ENCODE measurements at regions not wholly inside any gene's neighbourhood (a gene's known extent, or its start where the extent isn't known, plus 50 kb on each side); places are given as distances from the start of the nearest gene placed in this dataset.

- WGBS, 4 donors = 83 to 94% (median 86%) methylated on average over 2 of the region's 2 CpGs; no CpG with 5 or more reads in 1 of the 4 donors
- intact Hi-C loops (cut with DNase I) = no loop called here
Observed at GRCh38 chr3:82814660-82815059, 1053.2 kb upstream of the GBE1 start.

DNA sequence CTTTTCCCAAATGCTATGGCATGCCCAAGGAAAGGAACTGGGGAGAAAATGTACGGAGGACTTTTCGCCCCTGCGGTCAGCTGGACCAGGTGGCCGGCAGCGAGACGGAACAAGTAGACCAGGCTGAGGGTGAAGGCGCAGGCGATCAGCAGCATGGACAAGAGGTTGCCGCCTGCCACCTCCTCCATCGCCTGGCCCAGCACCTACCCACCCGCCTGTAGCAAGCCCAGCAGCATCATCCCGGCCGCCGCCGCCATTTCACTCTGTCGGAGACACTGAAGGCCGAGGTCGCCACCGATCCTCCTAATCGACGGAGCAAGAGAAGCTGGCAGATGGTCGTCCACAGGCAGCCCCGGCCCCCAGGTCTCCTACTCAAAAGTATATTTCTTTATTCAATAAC, 1046.3 kb upstream of the GBE1 start:
- Histone ChIP-seq H3K27me3 (no peaks in the 10 kb centered on the region), H3K4me3 (no peak overlapping the region), H3K36me3 (replicated peaks in 1 of 2) (no peaks in the 10 kb centered on the region), H3K9me3 (replicated peaks in 1 of 3) (no peaks in the 10 kb centered on the region), H3K4me1 (replicated peaks in 1 of 2) (no peaks in the 10 kb centered on the region), H3K27ac (no peak overlapping the region)
- TF ChIP-seq, protein P1, sequence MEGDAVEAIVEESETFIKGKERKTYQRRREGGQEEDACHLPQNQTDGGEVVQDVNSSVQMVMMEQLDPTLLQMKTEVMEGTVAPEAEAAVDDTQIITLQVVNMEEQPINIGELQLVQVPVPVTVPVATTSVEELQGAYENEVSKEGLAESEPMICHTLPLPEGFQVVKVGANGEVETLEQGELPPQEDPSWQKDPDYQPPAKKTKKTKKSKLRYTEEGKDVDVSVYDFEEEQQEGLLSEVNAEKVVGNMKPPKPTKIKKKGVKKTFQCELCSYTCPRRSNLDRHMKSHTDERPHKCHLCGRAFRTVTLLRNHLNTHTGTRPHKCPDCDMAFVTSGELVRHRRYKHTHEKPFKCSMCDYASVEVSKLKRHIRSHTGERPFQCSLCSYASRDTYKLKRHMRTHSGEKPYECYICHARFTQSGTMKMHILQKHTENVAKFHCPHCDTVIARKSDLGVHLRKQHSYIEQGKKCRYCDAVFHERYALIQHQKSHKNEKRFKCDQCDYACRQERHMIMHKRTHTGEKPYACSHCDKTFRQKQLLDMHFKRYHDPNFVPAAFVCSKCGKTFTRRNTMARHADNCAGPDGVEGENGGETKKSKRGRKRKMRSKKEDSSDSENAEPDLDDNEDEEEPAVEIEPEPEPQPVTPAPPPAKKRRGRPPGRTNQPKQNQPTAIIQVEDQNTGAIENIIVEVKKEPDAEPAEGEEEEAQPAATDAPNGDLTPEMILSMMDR (IDR thresholded peaks at IDR 0.05) = no peak
- WGBS, 4 donors = 93% methylated on average over 14 to 23 of the region's 23 CpGs
- intact Hi-C loops (cut with DNase I) = no loop called here
- no peak for DNase-seq

More at GRCh38 chr3:82814660-82815059, 1053.2 kb upstream of the GBE1 start:
- TF ChIP-seq POLR2A (IDR thresholded peaks at IDR 0.05) = no peak
- TF ChIP-seq, protein P1 (IDR thresholded peaks at IDR 0.05) = no peak
- Histone ChIP-seq H3K27me3 (no peaks in the 10 kb centered on the region), H3K4me3 (no peak overlapping the region), H3K27ac (no peak overlapping the region), H3K4me1 (replicated peaks in 1 of 2) (no peaks in the 10 kb centered on the region), H3K36me3 (replicated peaks in 1 of 2) (no peaks in the 10 kb centered on the region), H3K9me3 (replicated peaks in 1 of 3) (no peaks in the 10 kb centered on the region)
- DNase-seq = no peak

DNA sequence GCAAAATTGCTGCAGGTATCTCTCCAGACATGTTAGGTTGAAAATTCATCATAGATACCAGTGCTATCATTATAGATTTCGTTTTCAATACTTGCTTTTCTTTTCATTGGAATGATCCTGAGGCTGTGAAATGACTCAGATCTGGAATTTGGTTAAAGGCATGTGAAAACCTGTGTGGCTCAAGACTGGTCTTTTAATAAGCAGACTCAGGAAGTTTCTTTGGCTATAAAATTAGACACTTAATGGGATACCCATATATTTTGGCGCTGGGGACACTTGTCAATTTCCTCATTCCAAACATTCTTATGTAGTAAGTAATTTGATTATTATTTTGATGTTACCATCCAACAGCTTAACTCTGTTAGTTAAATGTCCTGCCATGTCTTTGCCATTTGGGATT, 1041.1 kb upstream of the GBE1 start:
- no peak overlapping the region for H3K4me3 ChIP-seq
- 61 to 72% (median 65%) methylated on average over 2 of the region's 2 CpGs for WGBS, 4 donors
- no peaks in the 10 kb centered on the region for H3K27me3 ChIP-seq
- intact Hi-C loops (cut with DNase I) = no loop called here
- no peaks in the 10 kb centered on the region for H3K4me1 ChIP-seq (replicated peaks in 1 of 2)
- H3K27ac ChIP-seq = no peak overlapping the region
- no peaks in the 10 kb centered on the region for H3K9me3 ChIP-seq (replicated peaks in 1 of 3)
- DNase-seq = no peak
- H3K36me3 ChIP-seq (replicated peaks in 1 of 2) = no peaks in the 10 kb centered on the region
- TF ChIP-seq POLR2A (IDR thresholded peaks at IDR 0.05) = no peak
- TF ChIP-seq, protein P1 (IDR thresholded peaks at IDR 0.05) = no peak

DNA sequence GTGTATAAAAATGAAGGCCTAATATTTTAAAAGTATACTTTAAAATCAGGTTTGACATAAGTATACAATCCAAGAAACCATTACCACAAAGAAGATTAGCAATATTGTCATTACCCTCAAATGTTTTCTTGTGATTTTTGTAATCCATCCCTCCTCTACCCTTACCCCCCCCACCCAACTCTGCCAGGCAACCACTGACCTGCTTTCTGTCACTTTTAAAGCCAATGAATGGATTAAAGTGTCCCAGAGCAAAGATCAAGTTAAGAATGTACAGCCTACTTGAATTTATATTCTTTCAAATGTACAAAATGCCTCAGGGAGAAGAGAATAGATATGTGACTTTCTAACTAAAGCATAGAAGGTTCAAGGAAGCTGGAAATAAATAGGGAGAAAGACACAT, 1038.8 kb upstream of the GBE1 start:
- Histone ChIP-seq H3K9me3 (replicated peaks in 1 of 3) (no peaks in the 10 kb centered on the region), H3K27ac (no peak overlapping the region), H3K27me3 (no peaks in the 10 kb centered on the region), H3K36me3 (replicated peaks in 1 of 2) (no peaks in the 10 kb centered on the region), H3K4me3 (no peak overlapping the region), H3K4me1 (replicated peaks in 1 of 2) (no peaks in the 10 kb centered on the region)
- no peak for DNase-seq
- TF ChIP-seq, protein P1 (IDR thresholded peaks at IDR 0.05) = no peak
- no peak for TF ChIP-seq POLR2A (IDR thresholded peaks at IDR 0.05)
- intact Hi-C loops (cut with DNase I) = no loop called here
